ENCODE measurements at regions not wholly inside any gene's neighbourhood (a gene's known extent, or its start where the extent isn't known, plus 50 kb on each side); places are given as distances from the start of the nearest gene placed in this dataset.
A peak's percentile ranks its signal among the peaks of the same experiment; 100 is the strongest.

DNA sequence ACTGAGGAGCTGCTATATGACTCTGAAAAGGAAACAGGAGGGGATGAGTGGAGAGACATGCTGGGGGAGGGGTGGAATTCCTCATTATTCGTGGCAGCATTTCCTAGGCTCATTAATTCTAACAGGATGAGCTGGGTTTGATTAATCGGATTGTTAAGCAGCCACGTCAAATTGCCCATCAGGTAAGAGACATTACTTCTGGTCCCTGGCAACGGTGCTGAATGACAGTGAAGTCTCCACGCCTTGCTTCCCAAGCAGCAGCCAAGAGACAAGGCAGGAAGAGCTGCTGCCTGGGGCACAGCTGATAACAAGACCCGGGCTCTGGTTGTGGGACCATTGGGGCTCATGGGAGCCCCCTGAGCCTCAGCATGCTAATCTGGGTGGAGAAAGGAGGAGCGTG, 86.6 kb downstream of the MARCHF4 start:
- DNase-seq, result no peak

DNA sequence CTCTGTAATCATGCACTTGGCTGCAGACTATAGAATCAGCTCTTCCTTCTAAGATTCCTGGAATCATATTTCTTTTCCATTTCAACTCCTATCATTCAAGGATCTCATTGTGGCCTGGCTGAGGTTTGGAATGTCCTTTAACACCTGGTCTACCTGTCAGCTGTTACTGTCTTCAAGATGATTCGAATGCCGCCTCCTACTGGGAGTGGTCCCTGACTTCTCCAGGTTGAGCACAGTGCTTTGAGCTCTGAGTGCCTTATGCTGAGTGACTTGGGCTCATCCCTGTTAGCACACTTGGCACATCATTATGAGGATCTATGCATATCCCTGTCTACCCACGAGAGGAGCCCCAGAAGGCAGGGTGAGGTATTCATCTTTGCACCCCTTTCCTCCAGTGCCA, 87.6 kb downstream of the MARCHF4 start:
- no peak for DNase-seq

DNA sequence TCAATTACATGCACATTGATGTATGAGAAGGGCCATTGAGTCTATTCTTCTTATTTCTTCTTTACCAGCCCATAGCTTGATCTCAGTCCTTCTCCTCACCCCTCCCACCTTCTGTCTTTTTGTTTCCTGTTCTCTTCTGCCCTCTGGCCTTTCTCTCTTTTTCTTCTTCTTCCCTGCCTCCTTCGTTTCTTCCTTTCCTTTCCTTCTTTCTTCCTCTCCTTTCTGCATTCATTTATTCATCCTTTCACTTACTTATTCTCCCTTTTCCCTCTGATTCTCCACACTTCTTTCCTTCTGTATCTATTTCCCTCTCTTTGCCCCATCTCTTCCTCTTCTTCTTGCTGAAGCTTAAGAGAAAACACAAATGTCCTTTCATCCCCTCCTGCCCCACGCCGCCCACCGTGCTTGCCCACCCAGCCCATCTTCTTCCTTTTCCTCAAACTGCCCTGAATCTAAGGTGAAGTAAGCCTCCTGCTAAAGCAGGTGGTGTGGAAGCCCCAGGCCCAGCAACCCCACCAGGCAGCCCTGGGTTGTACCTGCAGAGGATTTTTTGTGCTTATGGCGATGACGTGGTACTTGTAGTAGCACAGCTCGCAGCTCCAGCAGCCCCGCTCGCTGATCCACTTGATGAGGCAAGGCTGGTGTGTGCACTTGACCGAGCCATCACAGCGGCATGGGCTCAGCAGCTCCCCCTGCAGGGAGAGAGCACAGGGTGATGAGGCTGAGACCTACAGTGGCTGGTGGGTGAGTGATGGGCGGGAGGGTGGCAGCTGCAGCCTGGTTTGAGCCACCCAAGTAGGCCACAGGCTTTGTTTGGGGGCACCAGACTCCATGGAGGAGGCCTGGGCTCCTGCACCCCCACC, 89.0 kb downstream of the MARCHF4 start:
- DNase-seq, result peak; percentile 72

DNA sequence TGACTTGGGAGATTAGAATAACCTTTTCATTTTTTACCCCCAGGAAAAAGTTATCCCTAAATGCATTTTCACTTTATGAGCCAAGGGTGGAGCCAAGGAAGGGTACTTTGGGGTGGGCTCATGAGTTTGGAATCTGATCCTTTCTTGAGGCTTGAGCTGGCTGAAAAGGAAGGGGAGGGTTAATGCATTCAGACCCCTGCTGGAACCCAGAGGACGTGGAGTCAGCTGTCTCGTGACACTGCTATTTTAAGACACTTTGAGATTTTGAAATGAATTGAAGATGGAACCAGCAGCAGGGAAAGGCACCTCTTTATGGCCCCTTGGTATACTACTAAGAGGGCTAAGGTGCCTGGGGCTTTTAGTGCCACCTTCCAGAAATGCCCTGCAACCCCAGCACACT, 90.4 kb downstream of the MARCHF4 start:
- DNase-seq, result no peak

- no peak for DNase-seq
Measured at GRCh38 chr2:216281316-216281715, 91.0 kb downstream of the MARCHF4 start.

DNA sequence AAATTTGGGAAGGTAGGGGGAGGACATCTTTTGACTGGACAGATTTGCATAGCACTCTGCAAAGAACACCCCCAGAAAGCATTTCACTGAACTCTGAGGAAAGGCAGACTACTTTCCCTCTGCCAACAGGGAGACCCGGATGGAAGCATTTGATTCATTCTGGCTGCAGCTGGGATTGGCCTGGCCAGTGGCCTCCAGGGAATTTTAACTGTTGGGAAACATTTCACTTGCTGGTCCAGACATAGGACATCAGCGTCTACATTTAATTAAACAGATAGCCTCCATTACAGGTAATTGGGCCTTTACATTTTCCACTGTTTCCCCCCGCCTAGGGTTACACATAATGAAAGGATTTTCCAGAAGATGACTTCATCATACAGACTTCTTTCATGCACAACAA, 92.8 kb downstream of the MARCHF4 start:
- no peak for DNase-seq

- DNase-seq, result no peak
Measured at GRCh38 chr2:216279031-216279430, 93.3 kb downstream of the MARCHF4 start.

GRCh38 chr2:216275890-216276289, 96.4 kb downstream of the MARCHF4 start:
- no peak for DNase-seq

DNA sequence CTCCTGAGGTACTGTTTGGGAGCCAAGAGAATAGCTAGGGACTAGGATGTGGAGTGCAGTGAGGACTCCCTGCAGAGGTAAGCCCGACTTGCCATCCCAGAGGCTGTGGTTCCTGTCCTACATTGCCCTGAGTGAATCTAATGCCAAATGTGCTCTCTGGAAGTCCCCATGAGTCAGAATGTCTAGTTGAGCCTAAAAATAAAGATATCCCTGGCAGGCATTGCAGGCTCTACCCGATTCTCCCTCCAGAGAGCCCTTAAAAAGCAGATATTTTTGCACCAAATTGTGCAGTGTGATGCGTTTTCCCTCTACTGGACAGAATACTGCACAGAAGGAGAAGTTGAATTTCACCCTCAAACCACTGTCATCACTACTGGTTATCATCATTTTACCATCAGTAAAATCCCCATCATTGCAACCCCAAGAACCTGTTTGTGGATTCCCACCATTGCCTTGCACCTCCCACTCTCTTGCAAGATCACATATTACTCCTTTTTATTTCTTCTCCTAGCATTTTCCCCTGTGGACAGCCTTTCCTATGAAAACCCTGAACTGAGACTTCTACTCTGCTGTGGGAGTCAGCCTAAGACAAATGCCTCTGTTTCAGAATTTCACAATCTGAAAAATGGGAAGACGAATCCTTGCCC, 98.0 kb downstream of the MARCHF4 start:
- DNase-seq, result no peak

GRCh38 chr2:216261042-216261537, 111.2 kb downstream of the MARCHF4 start:
- no peak for DNase-seq

GRCh38 chr2:216260629-216261028, 111.7 kb downstream of the MARCHF4 start:
- DNase-seq, result no peak

DNA sequence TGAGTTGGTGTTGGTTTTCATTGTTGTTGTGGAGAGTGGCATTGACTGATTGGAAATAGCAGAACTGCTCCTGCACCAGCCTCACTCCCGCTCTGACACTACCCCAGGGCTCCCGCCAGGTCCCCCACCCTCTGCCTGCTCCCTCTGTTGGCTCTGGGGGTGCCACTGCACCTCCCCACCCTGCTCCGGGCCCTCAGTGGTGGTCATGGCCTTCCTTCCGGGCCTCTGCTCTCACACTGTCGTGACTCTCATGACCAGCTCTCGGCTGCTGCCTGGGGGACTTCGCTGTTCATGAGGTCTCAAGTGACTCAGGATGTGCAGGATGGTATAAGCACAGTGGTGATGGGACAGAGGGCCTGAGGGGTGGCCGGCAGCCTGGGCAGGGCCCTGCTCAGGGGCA, 113.2 kb downstream of the MARCHF4 start:
- DNase-seq, result no peak

- DNase-seq, result no peak
Measured at GRCh38 chr2:216257089-216257488, 115.2 kb downstream of the MARCHF4 start.
